Lower leg skin (tissue), 3 donors: ENCODE measurements at regions not wholly inside any gene's neighbourhood (a gene's known extent, or its start where the extent isn't known, plus 50 kb on each side); places are given as distances from the start of the nearest gene placed in this dataset.

Experiments used
- CTCF ChIP-seq, 3 donors: fragments of 450-650 bp; IDR thresholded peaks; one replicate each; pipeline ENCODE4 v1.5.1; 2016; ENCODE audit warnings: antibody characterized with exemption in 3 of 3, mild to moderate bottlenecking in 3 of 3, moderate library complexity in 2 of 3
- POLR2A ChIP-seq, 2 donors: fragments of 450-650 bp; IDR thresholded peaks; one replicate each; pipeline ENCODE4 v1.6.1; 2016 to 2017; ENCODE audit warnings: antibody characterized with exemption in 2 of 2, mild to moderate bottlenecking in 1 of 2, moderate library complexity in 1 of 2

GRCh38 chr2:16170675-16171424, 230.5 kb downstream of the MYCN start:
- TF ChIP-seq CTCF (IDR thresholded peaks at IDR 0.05) (no peak), POLR2A (IDR thresholded peaks at IDR 0.05) (no peak)
